Muscle layer of duodenum (tissue), 2 donors: ENCODE measurements at regions not wholly inside any gene's neighbourhood (a gene's known extent, or its start where the extent isn't known, plus 50 kb on each side); places are given as distances from the start of the nearest gene placed in this dataset.

ENCODE experiments used
- H3K27ac ChIP-seq: one replicate; pipeline ENCODE4 v1.7.0; 2013; ENCODE audit warnings: mild to moderate bottlenecking, low read length
- H3K27me3 ChIP-seq: one replicate; pipeline ENCODE4 v1.7.0; 2013; ENCODE audit warnings: low read depth, mild to moderate bottlenecking, control low read depth, low read length
- H3K36me3 ChIP-seq, 2 donors: one replicate each; pipeline ENCODE4 v1.7.0; 2013; ENCODE audit warnings: low read length in 2 of 2, control low read depth in 1 of 2, mild to moderate bottlenecking in 1 of 2; ENCODE audit not compliant: insufficient read depth in 2 of 2, control insufficient read depth in 1 of 2
- H3K4me1 ChIP-seq, 2 donors: one replicate each; pipeline ENCODE4 v1.7.0; 2013; ENCODE audit warnings: low read length in 2 of 2, mild to moderate bottlenecking in 2 of 2, control low read depth in 1 of 2, moderate library complexity in 1 of 2; ENCODE audit not compliant: insufficient read depth in 2 of 2, control insufficient read depth in 1 of 2
- H3K4me3 ChIP-seq, 2 donors: one replicate each; pipeline ENCODE4 v1.7.0; 2013; ENCODE audit warnings: low read length in 2 of 2, low read depth in 1 of 2, mild to moderate bottlenecking in 1 of 2
- H3K9me3 ChIP-seq, 2 donors: one replicate each; pipeline ENCODE4 v1.7.0; 2013; ENCODE audit warnings: low read length in 2 of 2, control low read depth in 1 of 2, mild to moderate bottlenecking in 1 of 2; ENCODE audit not compliant: control insufficient read depth in 1 of 2
- donor health status: healthy.

DNA sequence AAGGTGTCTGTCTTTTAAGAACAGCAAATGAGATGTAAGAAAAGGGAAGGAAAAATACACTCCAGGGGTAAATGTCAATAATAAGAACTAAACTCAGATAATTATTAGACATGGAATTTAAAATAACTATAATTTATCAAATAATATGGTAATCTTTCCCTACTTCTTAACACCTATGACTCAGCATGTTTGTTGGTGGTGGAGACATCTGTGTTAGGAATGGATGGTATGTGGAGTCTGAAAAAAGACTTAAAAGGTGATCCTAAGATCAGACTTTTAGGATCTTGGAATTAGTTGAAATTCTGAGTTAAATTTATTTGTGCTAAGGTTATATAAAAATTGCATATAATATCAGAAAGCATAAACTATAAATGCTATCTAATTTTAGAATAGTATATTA is 915.1 kb downstream of the SLITRK5 start:
- Histone ChIP-seq H3K4me1 (no peaks in the 10 kb centered on the region), H3K27me3 (no peaks in the 10 kb centered on the region), H3K9me3 (no peaks in the 10 kb centered on the region), H3K4me3 (no peak overlapping the region), H3K36me3 (no peaks in the 10 kb centered on the region), H3K27ac (no peak overlapping the region)

DNA sequence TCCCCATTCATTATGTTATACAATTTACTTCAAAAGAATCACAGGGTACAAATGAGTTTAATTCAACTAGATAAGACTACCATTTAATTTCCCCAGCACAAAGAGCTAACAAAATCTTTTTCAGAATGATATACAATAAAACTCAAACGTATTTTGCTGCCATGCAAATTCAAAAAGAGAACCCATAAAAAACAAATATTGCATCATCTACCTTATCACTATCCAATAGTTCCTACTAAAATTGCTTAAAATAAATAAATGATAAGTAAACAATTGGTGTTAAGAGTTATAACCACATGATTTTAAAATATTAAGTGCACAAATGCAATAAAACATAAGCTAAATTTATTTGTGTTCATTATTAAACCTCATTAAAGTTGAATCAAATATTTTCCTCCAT is 919.4 kb downstream of the SLITRK5 start:
- Histone ChIP-seq H3K4me3 (no peak overlapping the region), H3K27ac (no peak overlapping the region), H3K27me3 (no peaks in the 10 kb centered on the region), H3K9me3 (peaks cover 8 to 20% of the 10 kb centered on the region in 2 donors), H3K4me1 (no peaks in the 10 kb centered on the region), H3K36me3 (no peaks in the 10 kb centered on the region)

- H3K27me3 ChIP-seq: no peaks in the 10 kb centered on the region
- no peak overlapping the region for H3K27ac ChIP-seq
- H3K9me3 ChIP-seq: peaks cover 8 to 20% of the 10 kb centered on the region in 2 donors
- no peaks in the 10 kb centered on the region for H3K4me1 ChIP-seq
- H3K4me3 ChIP-seq: no peak overlapping the region
- H3K36me3 ChIP-seq: no peaks in the 10 kb centered on the region
Observed at GRCh38 chr13:88592105-88592504, 920.9 kb downstream of the SLITRK5 start.

DNA sequence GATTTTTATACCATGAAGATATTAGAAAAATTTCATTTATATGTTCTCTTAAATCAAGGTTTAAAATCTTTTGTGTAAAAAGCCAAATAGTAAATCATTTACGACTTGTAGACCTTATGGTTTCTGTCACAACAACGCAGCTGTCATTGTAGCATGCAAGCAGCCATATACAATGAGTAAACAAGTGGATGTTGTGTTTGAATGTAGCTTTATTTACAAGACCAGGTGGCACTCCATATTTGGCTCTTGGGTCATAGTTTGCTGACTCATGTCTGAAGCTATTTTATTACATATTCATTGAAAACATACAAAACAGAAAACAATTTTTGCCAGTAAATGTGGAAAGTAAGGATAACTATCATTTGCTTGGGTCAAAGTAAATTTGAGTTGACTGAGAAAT is 930.8 kb downstream of the SLITRK5 start:
- Histone ChIP-seq H3K4me3 (no peak overlapping the region), H3K27ac (no peak overlapping the region), H3K9me3 (peaks cover 0 to 3% of the 10 kb centered on the region in 2 donors), H3K36me3 (no peaks in the 10 kb centered on the region), H3K27me3 (no peaks in the 10 kb centered on the region), H3K4me1 (no peaks in the 10 kb centered on the region)

DNA sequence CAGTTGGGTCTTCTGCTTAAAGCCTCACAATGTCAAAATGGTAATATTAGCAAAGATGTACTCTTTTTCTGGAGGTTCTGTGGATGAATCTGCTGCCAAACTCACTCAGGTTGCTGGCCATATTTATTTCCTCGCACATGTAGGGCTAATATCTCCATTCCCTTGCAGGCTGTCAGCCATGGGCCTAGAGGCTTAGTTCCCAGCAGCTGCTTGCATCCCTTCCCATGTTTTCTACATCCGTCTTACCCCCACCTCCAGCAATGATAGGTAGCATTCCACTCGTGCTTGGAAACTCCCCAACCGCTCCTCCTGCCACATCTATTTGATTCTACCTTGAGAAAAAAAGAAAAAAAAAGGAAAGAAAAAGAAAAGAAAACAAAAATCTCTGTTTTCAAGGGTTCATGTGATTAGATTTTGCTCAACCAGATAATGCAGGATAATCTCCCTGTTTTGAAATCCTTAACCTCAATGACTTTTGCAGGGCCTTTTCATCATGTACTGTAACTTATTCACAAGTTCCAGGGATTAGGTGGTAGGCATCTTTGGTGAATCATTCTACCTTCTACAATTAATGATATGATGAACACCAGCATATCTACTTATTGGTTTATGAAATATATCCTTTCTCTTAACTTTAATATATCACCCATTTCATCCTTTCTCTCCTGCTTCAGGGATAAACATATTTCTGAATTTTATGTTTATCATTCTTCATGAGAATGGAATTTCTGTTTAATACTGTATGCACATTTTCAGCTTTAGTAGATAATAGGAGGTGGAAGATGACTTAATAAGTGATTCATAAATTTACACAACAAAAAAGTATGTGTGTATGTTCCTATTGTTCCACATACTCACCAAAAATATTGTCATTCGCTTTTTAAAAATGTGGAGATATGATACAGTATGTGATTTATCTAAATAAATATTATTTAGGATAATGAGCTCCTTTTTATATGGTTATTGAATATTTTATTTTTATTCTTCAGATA is 931.9 kb downstream of the SLITRK5 start:
- Histone ChIP-seq H3K9me3 (peaks cover 0 to 3% of the 10 kb centered on the region in 2 donors), H3K4me3 (no peak overlapping the region), H3K36me3 (no peaks in the 10 kb centered on the region), H3K27ac (no peak overlapping the region), H3K27me3 (no peaks in the 10 kb centered on the region), H3K4me1 (no peaks in the 10 kb centered on the region)

DNA sequence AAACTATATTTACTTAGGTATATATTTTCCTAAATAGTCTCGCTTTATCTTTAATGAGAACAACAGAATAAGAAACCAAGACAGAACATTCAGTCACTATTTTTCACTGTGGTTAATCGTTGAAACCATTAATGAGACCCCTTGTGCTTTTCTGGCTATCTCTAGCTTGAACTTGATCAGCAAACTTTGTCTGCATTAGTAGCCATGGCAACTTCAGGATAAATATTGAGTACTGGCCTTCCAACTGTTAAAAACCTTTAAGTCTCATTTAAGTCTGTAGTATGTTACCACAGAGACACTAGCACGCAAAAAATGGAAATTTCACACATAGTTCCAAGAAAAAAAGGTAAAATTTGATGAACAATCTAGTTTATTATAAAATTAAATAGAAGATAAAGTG is 946.0 kb downstream of the SLITRK5 start:
- no peak overlapping the region for H3K4me3 ChIP-seq
- H3K36me3 ChIP-seq: no peaks in the 10 kb centered on the region
- no peaks in the 10 kb centered on the region for H3K9me3 ChIP-seq
- H3K4me1 ChIP-seq: no peaks in the 10 kb centered on the region
- no peaks in the 10 kb centered on the region for H3K27me3 ChIP-seq
- no peak overlapping the region for H3K27ac ChIP-seq

DNA sequence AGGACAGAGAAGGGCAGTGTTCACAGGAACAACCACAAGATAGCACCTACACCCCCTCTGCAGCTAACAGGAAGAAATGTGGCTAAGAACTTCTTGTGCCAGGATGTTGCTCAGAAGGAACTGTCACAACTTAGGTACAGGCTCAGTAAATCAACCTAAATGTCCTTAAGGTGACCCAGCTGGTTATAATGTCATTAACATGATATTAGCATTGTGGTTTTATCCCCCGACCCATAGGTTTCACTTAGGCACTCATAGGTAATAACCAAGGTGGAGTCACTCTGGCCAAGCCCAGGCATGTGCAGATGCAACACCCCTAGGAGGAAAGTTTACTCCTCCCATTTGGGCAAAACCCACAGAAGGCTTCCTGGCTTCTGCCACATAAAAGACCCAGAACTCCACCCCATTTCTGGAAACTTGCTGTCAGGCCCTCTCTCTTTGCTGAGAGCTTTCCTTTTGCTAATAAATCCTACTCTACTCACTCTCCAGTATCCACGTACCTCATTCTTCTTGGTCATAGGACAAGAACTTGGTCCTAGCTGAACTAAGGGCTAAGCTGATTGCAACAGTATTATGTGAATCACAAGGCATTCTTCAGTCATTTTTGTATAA is 951.3 kb downstream of the SLITRK5 start:
- no peaks in the 10 kb centered on the region for H3K4me1 ChIP-seq
- H3K4me3 ChIP-seq: no peak overlapping the region
- no peak overlapping the region for H3K27ac ChIP-seq
- no peaks in the 10 kb centered on the region for H3K27me3 ChIP-seq
- peaks cover 0 to 4% of the 10 kb centered on the region in 2 donors for H3K9me3 ChIP-seq
- H3K36me3 ChIP-seq: no peaks in the 10 kb centered on the region

GRCh38 chr13:88623150-88623549 is 952.0 kb downstream of the SLITRK5 start:
- H3K4me1 ChIP-seq: no peaks in the 10 kb centered on the region
- no peaks in the 10 kb centered on the region for H3K27me3 ChIP-seq
- peaks cover 0 to 4% of the 10 kb centered on the region in 2 donors for H3K9me3 ChIP-seq
- no peak overlapping the region for H3K27ac ChIP-seq
- H3K4me3 ChIP-seq: no peak overlapping the region
- no peaks in the 10 kb centered on the region for H3K36me3 ChIP-seq

GRCh38 chr13:88627071-88627470 is 955.9 kb downstream of the SLITRK5 start:
- Histone ChIP-seq H3K4me3 (no peak overlapping the region), H3K27me3 (no peaks in the 10 kb centered on the region), H3K36me3 (no peaks in the 10 kb centered on the region), H3K4me1 (no peaks in the 10 kb centered on the region), H3K27ac (no peak overlapping the region), H3K9me3 (peaks cover 0 to 4% of the 10 kb centered on the region in 2 donors)

DNA sequence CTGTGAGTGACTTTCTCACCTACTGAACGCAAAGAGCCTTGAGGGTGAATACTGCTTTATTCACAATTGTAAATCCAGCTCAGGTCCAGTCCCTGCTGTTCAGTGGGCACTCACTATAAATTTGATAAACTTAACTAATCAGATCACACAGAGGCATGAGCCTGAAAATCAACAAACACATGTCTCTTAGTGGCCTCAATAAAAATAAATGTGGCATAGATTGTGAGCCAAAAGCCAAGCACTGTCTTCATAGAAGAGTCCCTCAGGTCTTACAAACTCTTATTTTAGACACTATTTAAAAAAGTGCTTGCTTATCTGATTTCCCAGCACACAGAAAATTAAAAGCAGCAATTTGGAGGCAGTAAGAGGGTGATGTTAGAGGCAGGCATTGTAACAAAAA is 957.7 kb downstream of the SLITRK5 start:
- Histone ChIP-seq H3K27ac (no peak overlapping the region), H3K9me3 (peaks cover 0 to 4% of the 10 kb centered on the region in 2 donors)

DNA sequence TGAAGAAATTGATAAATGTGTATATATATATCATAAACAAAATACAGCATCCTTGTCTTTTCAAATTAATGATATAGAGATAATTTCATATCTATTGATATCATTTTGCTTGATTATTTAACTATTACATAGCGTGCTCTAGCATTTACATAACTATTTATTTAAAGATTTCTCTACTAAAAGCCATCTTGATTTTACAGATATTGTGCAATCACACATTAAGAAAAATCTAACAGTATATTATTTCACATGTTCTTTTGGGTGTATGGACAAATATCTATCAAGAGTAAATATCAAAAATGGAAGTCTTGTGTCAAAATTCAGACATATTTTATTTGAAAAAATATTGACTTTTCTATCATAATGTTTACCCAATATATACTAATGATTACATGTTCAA is 966.8 kb downstream of the SLITRK5 start:
- no peaks in the 10 kb centered on the region for H3K36me3 ChIP-seq

More for the DNA sequence above, 957.7 kb downstream of the SLITRK5 start:
- Histone ChIP-seq H3K4me1 (no peaks in the 10 kb centered on the region), H3K36me3 (no peaks in the 10 kb centered on the region), H3K4me3 (no peak overlapping the region), H3K27me3 (no peaks in the 10 kb centered on the region)

More for the DNA sequence above, 966.8 kb downstream of the SLITRK5 start:
- H3K4me1 ChIP-seq: no peaks in the 10 kb centered on the region
- H3K27ac ChIP-seq: no peak overlapping the region
- peaks cover 0 to 2% of the 10 kb centered on the region in 2 donors for H3K9me3 ChIP-seq
- H3K27me3 ChIP-seq: no peaks in the 10 kb centered on the region
- no peak overlapping the region for H3K4me3 ChIP-seq
